ENCODE measurements at regions not wholly inside any gene's neighbourhood (a gene's known extent, or its start where the extent isn't known, plus 50 kb on each side); places are given as distances from the start of the nearest gene placed in this dataset.

GRCh38 chr2:129478902-129479517, 500.5 kb upstream of the RAB6C start:
- H3K9me3 ChIP-seq, result no peaks in the 10 kb centered on the region
- intact Hi-C loops (cut with DNase I), result no loop called here
- H3K36me3 ChIP-seq, result no peaks in the 10 kb centered on the region
- no peaks in the 10 kb centered on the region for H3K27me3 ChIP-seq
- TF ChIP-seq, protein P1, sequence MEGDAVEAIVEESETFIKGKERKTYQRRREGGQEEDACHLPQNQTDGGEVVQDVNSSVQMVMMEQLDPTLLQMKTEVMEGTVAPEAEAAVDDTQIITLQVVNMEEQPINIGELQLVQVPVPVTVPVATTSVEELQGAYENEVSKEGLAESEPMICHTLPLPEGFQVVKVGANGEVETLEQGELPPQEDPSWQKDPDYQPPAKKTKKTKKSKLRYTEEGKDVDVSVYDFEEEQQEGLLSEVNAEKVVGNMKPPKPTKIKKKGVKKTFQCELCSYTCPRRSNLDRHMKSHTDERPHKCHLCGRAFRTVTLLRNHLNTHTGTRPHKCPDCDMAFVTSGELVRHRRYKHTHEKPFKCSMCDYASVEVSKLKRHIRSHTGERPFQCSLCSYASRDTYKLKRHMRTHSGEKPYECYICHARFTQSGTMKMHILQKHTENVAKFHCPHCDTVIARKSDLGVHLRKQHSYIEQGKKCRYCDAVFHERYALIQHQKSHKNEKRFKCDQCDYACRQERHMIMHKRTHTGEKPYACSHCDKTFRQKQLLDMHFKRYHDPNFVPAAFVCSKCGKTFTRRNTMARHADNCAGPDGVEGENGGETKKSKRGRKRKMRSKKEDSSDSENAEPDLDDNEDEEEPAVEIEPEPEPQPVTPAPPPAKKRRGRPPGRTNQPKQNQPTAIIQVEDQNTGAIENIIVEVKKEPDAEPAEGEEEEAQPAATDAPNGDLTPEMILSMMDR (IDR thresholded peaks at IDR 0.05), result no peak
- H3K27ac ChIP-seq, result no peak overlapping the region
- ATAC-seq (no peak), DNase-seq (no peak)
- no peaks in the 10 kb centered on the region for H3K4me1 ChIP-seq
- no peak overlapping the region for H3K4me3 ChIP-seq

DNA sequence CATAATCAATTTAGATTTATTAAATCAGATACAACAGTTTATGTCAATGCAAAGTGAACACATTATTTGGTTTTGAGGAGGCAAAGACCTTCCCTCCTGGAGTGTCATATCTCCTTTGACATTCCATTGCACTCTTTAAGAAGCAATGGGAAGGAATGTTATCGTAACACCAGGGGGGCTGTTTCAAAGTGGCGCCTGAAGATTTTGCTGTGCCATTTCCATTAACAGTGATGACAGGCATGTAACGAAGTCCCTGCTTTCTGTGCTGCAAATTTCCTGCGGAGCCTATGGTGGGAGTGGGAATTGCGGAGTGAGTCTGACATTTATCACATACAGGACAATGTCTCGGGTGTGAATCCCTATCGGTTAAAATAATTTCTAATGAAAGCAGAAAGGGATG, 499.6 kb upstream of the RAB6C start:
- DNase-seq (no peak), ATAC-seq (no peak)
- intact Hi-C loops (cut with DNase I), result no loop called here
- Histone ChIP-seq H3K9me3 (no peaks in the 10 kb centered on the region), H3K4me3 (no peak overlapping the region), H3K4me1 (no peaks in the 10 kb centered on the region), H3K27me3 (no peaks in the 10 kb centered on the region), H3K27ac (no peak overlapping the region), H3K36me3 (no peaks in the 10 kb centered on the region)
- TF ChIP-seq, protein P1 (IDR thresholded peaks at IDR 0.05), result no peak

DNA sequence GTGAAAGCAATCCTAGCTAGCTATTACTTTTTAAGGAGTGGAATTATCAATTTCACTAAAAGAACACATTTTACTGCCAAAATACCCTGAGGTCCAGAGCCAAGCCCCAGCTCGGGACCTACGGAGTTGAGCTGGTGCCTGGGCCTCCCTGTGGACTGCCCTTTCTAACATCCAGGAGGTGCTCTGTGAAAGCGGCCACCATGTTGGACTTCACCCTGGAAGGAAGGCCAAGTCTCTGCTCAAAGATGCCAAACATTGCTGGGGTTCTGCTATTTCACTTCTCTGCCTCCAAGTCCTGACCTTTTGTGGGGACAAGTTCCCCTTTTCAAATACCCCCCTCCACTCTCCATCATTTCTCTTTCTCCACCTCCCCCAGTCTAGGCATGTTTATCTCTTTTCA, 498.7 kb upstream of the RAB6C start:
- ATAC-seq (no peak), DNase-seq (no peak)
- no peak overlapping the region for H3K27ac ChIP-seq
- TF ChIP-seq, protein P1 (IDR thresholded peaks at IDR 0.05), result no peak
- H3K36me3 ChIP-seq, result no peaks in the 10 kb centered on the region
- H3K9me3 ChIP-seq, result no peaks in the 10 kb centered on the region
- H3K4me1 ChIP-seq, result no peaks in the 10 kb centered on the region
- intact Hi-C loops (cut with DNase I), result no loop called here
- no peaks in the 10 kb centered on the region for H3K27me3 ChIP-seq
- H3K4me3 ChIP-seq, result no peak overlapping the region

- Histone ChIP-seq H3K27me3 (no peaks in the 10 kb centered on the region), H3K4me1 (no peaks in the 10 kb centered on the region), H3K36me3 (no peaks in the 10 kb centered on the region), H3K4me3 (no peak overlapping the region), H3K9me3 (no peaks in the 10 kb centered on the region), H3K27ac (no peak overlapping the region)
- ATAC-seq (no peak), DNase-seq (no peak)
- intact Hi-C loops (cut with DNase I), result no loop called here
- TF ChIP-seq, protein P1 (IDR thresholded peaks at IDR 0.05), result no peak
Measured at GRCh38 chr2:129481306-129482219, 497.9 kb upstream of the RAB6C start.

DNA sequence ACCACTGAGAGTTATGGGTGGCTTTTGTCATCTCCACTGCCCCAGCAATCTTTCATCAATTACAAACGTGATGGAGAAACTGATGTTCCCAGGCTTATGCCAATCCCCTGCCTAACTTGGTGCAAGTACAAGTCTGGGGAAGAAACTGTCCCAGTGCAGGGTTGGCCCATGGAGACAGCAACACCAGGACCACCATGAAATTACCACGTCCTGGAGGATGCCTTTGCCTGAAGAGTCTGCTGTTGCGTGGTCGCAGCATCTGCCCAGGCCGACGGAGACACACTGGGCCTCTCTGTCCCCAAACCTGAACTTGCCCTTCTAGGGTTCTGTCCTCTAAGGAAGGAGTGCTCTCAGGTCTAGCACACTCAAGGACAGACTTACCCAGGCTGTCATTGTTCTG, 496.8 kb upstream of the RAB6C start:
- ATAC-seq (no peak), DNase-seq (no peak)
- intact Hi-C loops (cut with DNase I), result no loop called here
- Histone ChIP-seq H3K4me1 (no peaks in the 10 kb centered on the region), H3K36me3 (no peaks in the 10 kb centered on the region), H3K27ac (no peak overlapping the region), H3K27me3 (no peaks in the 10 kb centered on the region), H3K4me3 (no peak overlapping the region), H3K9me3 (no peaks in the 10 kb centered on the region)
- TF ChIP-seq, protein P1 (IDR thresholded peaks at IDR 0.05), result no peak
